ENCODE measurements at regions not wholly inside any gene's neighbourhood (a gene's known extent, or its start where the extent isn't known, plus 50 kb on each side); places are given as distances from the start of the nearest gene placed in this dataset.
"Not testable (repeated sequence)": the region's sequence is repeated elsewhere in the genome, so short reads cannot be mapped to it uniquely, and the experiment has no call there.

GRCh38 chr17:27954548-27955495, 61.7 kb upstream of the LYRM9 start:
- H3K27me3 ChIP-seq (ENCODE audit: control insufficient read depth in 5 of 5, insufficient read depth in 4 of 5, low read length in 5 of 5) = peaks cover 0 to 8% (median 2%) of the 10 kb centered on the region in 5 donors
- no peak overlapping the region for H3K27ac ChIP-seq (ENCODE audit: low read depth, low read length)
- no peak overlapping the region for H3K9ac ChIP-seq (ENCODE audit: low read length in 5 of 5)

GRCh38 chr17:27956601-27957445, 63.7 kb upstream of the LYRM9 start:
- Histone ChIP-seq H3K36me3 (ENCODE audit: control insufficient read depth in 5 of 5, insufficient read depth in 5 of 5, low read length in 5 of 5) (no peaks in the 10 kb centered on the region), H3K27ac (ENCODE audit: low read depth, low read length) (no peak overlapping the region), H3K4me3 (ENCODE audit: low read depth in 1 of 5, low read length in 5 of 5) (no peak overlapping the region), H3K27me3 (ENCODE audit: control insufficient read depth in 5 of 5, insufficient read depth in 4 of 5, low read length in 5 of 5) (peaks cover 0 to 8% (median 2%) of the 10 kb centered on the region in 5 donors), H3K4me1 (ENCODE audit: control insufficient read depth in 5 of 5, insufficient read depth in 5 of 5, low read length in 5 of 5) (peaks cover 0 to 7% (median 0%) of the 10 kb centered on the region in 5 donors), H3K9me3 (ENCODE audit: control insufficient read depth in 5 of 5, low read length in 5 of 5) (no peaks in the 10 kb centered on the region), H3K9ac (ENCODE audit: low read length in 5 of 5) (no peak overlapping the region)

More at GRCh38 chr17:27954548-27955495, 61.7 kb upstream of the LYRM9 start:
- Histone ChIP-seq H3K9me3 (ENCODE audit: control insufficient read depth in 5 of 5, low read length in 5 of 5) (no peaks in the 10 kb centered on the region), H3K4me1 (ENCODE audit: control insufficient read depth in 5 of 5, insufficient read depth in 5 of 5, low read length in 5 of 5) (peaks cover 0 to 7% (median 0%) of the 10 kb centered on the region in 5 donors), H3K36me3 (ENCODE audit: control insufficient read depth in 5 of 5, insufficient read depth in 5 of 5, low read length in 5 of 5) (no peaks in the 10 kb centered on the region), H3K4me3 (ENCODE audit: low read depth in 1 of 5, low read length in 5 of 5) (no peak overlapping the region)

GRCh38 chr17:27957446-27957793, 64.3 kb upstream of the LYRM9 start:
- not testable (repeated sequence) for H3K9ac ChIP-seq (ENCODE audit: low read length in 5 of 5); H3K36me3 ChIP-seq (ENCODE audit: control insufficient read depth in 5 of 5, insufficient read depth in 5 of 5, low read length in 5 of 5); H3K9me3 ChIP-seq (ENCODE audit: control insufficient read depth in 5 of 5, low read length in 5 of 5); H3K4me3 ChIP-seq (ENCODE audit: low read depth in 1 of 5, low read length in 5 of 5); H3K27ac ChIP-seq (ENCODE audit: low read depth, low read length); H3K27me3 ChIP-seq (ENCODE audit: control insufficient read depth in 5 of 5, insufficient read depth in 4 of 5, low read length in 5 of 5); H3K4me1 ChIP-seq (ENCODE audit: control insufficient read depth in 5 of 5, insufficient read depth in 5 of 5, low read length in 5 of 5)

GRCh38 chr17:27958708-27959381, 65.7 kb upstream of the LYRM9 start:
- Histone ChIP-seq H3K4me3 (ENCODE audit: low read depth in 1 of 5, low read length in 5 of 5) (no peak overlapping the region), H3K9me3 (ENCODE audit: control insufficient read depth in 5 of 5, low read length in 5 of 5) (no peaks in the 10 kb centered on the region), H3K36me3 (ENCODE audit: control insufficient read depth in 5 of 5, insufficient read depth in 5 of 5, low read length in 5 of 5) (no peaks in the 10 kb centered on the region), H3K9ac (ENCODE audit: low read length in 5 of 5) (no peak overlapping the region), H3K4me1 (ENCODE audit: control insufficient read depth in 5 of 5, insufficient read depth in 5 of 5, low read length in 5 of 5) (no peaks in the 10 kb centered on the region), H3K27me3 (ENCODE audit: control insufficient read depth in 5 of 5, insufficient read depth in 4 of 5, low read length in 5 of 5) (peaks cover 0 to 3% (median 0%) of the 10 kb centered on the region in 5 donors), H3K27ac (ENCODE audit: low read depth, low read length) (no peak overlapping the region)

GRCh38 chr17:27959382-27959709, 66.2 kb upstream of the LYRM9 start:
- Histone ChIP-seq H3K9ac (ENCODE audit: low read length in 5 of 5) (no peak overlapping the region), H3K27ac (ENCODE audit: low read depth, low read length) (no peak overlapping the region), H3K4me3 (ENCODE audit: low read depth in 1 of 5, low read length in 5 of 5) (no peak overlapping the region), H3K4me1 (ENCODE audit: control insufficient read depth in 5 of 5, insufficient read depth in 5 of 5, low read length in 5 of 5) (no peaks in the 10 kb centered on the region), H3K9me3 (ENCODE audit: control insufficient read depth in 5 of 5, low read length in 5 of 5) (no peaks in the 10 kb centered on the region), H3K27me3 (ENCODE audit: control insufficient read depth in 5 of 5, insufficient read depth in 4 of 5, low read length in 5 of 5) (peaks cover 0 to 3% (median 0%) of the 10 kb centered on the region in 5 donors), H3K36me3 (ENCODE audit: control insufficient read depth in 5 of 5, insufficient read depth in 5 of 5, low read length in 5 of 5) (no peaks in the 10 kb centered on the region)

GRCh38 chr17:27960183-27960849, 67.2 kb upstream of the LYRM9 start:
- H3K4me3 ChIP-seq (ENCODE audit: low read depth in 1 of 5, low read length in 5 of 5) = no peak overlapping the region
- no peaks in the 10 kb centered on the region for H3K9me3 ChIP-seq (ENCODE audit: control insufficient read depth in 5 of 5, low read length in 5 of 5)
- H3K27ac ChIP-seq (ENCODE audit: low read depth, low read length) = no peak overlapping the region
- H3K36me3 ChIP-seq (ENCODE audit: control insufficient read depth in 5 of 5, insufficient read depth in 5 of 5, low read length in 5 of 5) = no peaks in the 10 kb centered on the region
- H3K4me1 ChIP-seq (ENCODE audit: control insufficient read depth in 5 of 5, insufficient read depth in 5 of 5, low read length in 5 of 5) = no peaks in the 10 kb centered on the region
- H3K27me3 ChIP-seq (ENCODE audit: control insufficient read depth in 5 of 5, insufficient read depth in 4 of 5, low read length in 5 of 5) = peaks cover 0 to under 1% (median 0%) of the 10 kb centered on the region in 5 donors
- H3K9ac ChIP-seq (ENCODE audit: low read length in 5 of 5) = no peak overlapping the region

GRCh38 chr17:27962581-27962980, 69.4 kb upstream of the LYRM9 start:
- H3K4me1 ChIP-seq (ENCODE audit: control insufficient read depth in 5 of 5, insufficient read depth in 5 of 5, low read length in 5 of 5); H3K9me3 ChIP-seq (ENCODE audit: control insufficient read depth in 5 of 5, low read length in 5 of 5); H3K27ac ChIP-seq (ENCODE audit: low read depth, low read length); H3K36me3 ChIP-seq (ENCODE audit: control insufficient read depth in 5 of 5, insufficient read depth in 5 of 5, low read length in 5 of 5); H3K27me3 ChIP-seq (ENCODE audit: control insufficient read depth in 5 of 5, insufficient read depth in 4 of 5, low read length in 5 of 5); H3K4me3 ChIP-seq (ENCODE audit: low read depth in 1 of 5, low read length in 5 of 5); H3K9ac ChIP-seq (ENCODE audit: low read length in 5 of 5): not testable (repeated sequence)

- Histone ChIP-seq H3K4me3 (ENCODE audit: low read depth in 1 of 5, low read length in 5 of 5) (no peak overlapping the region), H3K9ac (ENCODE audit: low read length in 5 of 5) (no peak overlapping the region), H3K9me3 (ENCODE audit: control insufficient read depth in 5 of 5, low read length in 5 of 5) (no peaks in the 10 kb centered on the region), H3K27me3 (ENCODE audit: control insufficient read depth in 5 of 5, insufficient read depth in 4 of 5, low read length in 5 of 5) (peaks cover 0 to under 1% (median 0%) of the 10 kb centered on the region in 5 donors), H3K27ac (ENCODE audit: low read depth, low read length) (no peak overlapping the region), H3K36me3 (ENCODE audit: control insufficient read depth in 5 of 5, insufficient read depth in 5 of 5, low read length in 5 of 5) (no peaks in the 10 kb centered on the region), H3K4me1 (ENCODE audit: control insufficient read depth in 5 of 5, insufficient read depth in 5 of 5, low read length in 5 of 5) (no peaks in the 10 kb centered on the region)
These were observed 72.1 kb upstream of the LYRM9 start for GRCh38 chr17:27965224-27965623.

- no peak overlapping the region for H3K27ac ChIP-seq (ENCODE audit: low read depth, low read length)
- no peak overlapping the region for H3K9ac ChIP-seq (ENCODE audit: low read length in 5 of 5)
- H3K4me1 ChIP-seq (ENCODE audit: control insufficient read depth in 5 of 5, insufficient read depth in 5 of 5, low read length in 5 of 5) = no peaks in the 10 kb centered on the region
- no peaks in the 10 kb centered on the region for H3K36me3 ChIP-seq (ENCODE audit: control insufficient read depth in 5 of 5, insufficient read depth in 5 of 5, low read length in 5 of 5)
- H3K27me3 ChIP-seq (ENCODE audit: control insufficient read depth in 5 of 5, insufficient read depth in 4 of 5, low read length in 5 of 5) = peaks cover 0 to 4% (median 0%) of the 10 kb centered on the region in 5 donors
- H3K9me3 ChIP-seq (ENCODE audit: control insufficient read depth in 5 of 5, low read length in 5 of 5) = no peaks in the 10 kb centered on the region
- H3K4me3 ChIP-seq (ENCODE audit: low read depth in 1 of 5, low read length in 5 of 5) = no peak overlapping the region
These were observed 74.2 kb upstream of the NLK start for GRCh38 chr17:27968206-27968732.

All from subcutaneous abdominal adipose tissue (tissue), 5 donors.